Karpas-422 (cell line): ENCODE measurements at regions not wholly inside any gene's neighbourhood (a gene's known extent, or its start where the extent isn't known, plus 50 kb on each side); places are given as distances from the start of the nearest gene placed in this dataset.

Experiments
- DNase-seq: peaks from one replicate; pipeline ENCODE4 v3.0.0-alpha.2; 2015
- H2AFZ ChIP-seq: fragments of 200-600 bp; sonication (generic); 2 replicates; pipeline ENCODE4 v1.6.1; 2014; ENCODE audit warnings: antibody characterized with exemption, low read length, mixed read lengths
- H3K27ac ChIP-seq: fragments of 200-600 bp; sonication (generic); 2 replicates; pipeline ENCODE4 v1.5.1; 2014; ENCODE audit warnings: mild to moderate bottlenecking, low read length, moderate library complexity
- H3K27me3 ChIP-seq: fragments of 200-600 bp; sonication (generic); 2 replicates; pipeline ENCODE4 v1.6.1; 2014; ENCODE audit warnings: low read length, mixed read lengths
- H3K36me3 ChIP-seq: fragments of 200-600 bp; sonication (generic); 2 replicates; pipeline ENCODE4 v1.6.1; 2014; ENCODE audit warnings: low read length, mixed read lengths; ENCODE audit not compliant: insufficient read depth
- H3K4me1 ChIP-seq: fragments of 200-600 bp; sonication (generic); 2 replicates; pipeline ENCODE4 v1.6.1; 2014; ENCODE audit warnings: mild to moderate bottlenecking, low read length, mixed read lengths
- H3K4me2 ChIP-seq: fragments of 200-600 bp; sonication (generic); 2 replicates; pipeline ENCODE4 v1.6.1; 2014; ENCODE audit warnings: low read length, low read depth, mild to moderate bottlenecking; ENCODE audit not compliant: poor library complexity, severe bottlenecking
- H3K4me3 ChIP-seq: fragments of 200-600 bp; sonication (generic); 2 replicates; pipeline ENCODE4 v1.5.1; 2014; ENCODE audit warnings: mild to moderate bottlenecking, antibody characterized with exemption, low read length, mixed read lengths
- H3K79me2 ChIP-seq: fragments of 200-600 bp; sonication (generic); 2 replicates; pipeline ENCODE4 v1.6.1; 2014; ENCODE audit warnings: mild to moderate bottlenecking, low read length, mixed read lengths
- H3K9ac ChIP-seq: fragments of 200-600 bp; sonication (generic); 2 replicates; pipeline ENCODE4 v1.6.0; 2014; ENCODE audit warnings: low read length
- H3K9me2 ChIP-seq: fragments of 200-600 bp; sonication (generic), shearing (Covaris generic); replicated peaks from 2 replicates; pipeline ENCODE4 v1.6.0; 2014; ENCODE audit warnings: mild to moderate bottlenecking, low read length, moderate library complexity; ENCODE audit not compliant: insufficient read depth
- H3K9me3 ChIP-seq: fragments of 300-700, 200-600 bp; sonication (generic); 2 replicates; pipeline ENCODE4 v1.6.1; 2014; ENCODE audit warnings: low read length, mixed read lengths
- H4K20me1 ChIP-seq: fragments of 200-600 bp; sonication (generic); 2 replicates; pipeline ENCODE4 v1.6.1; 2014; ENCODE audit warnings: mild to moderate bottlenecking, antibody characterized with exemption, low read length, low read depth; ENCODE audit not compliant: insufficient read depth

- H3K36me3 ChIP-seq, result no peaks in the 10 kb centered on the region
- no peak overlapping the region for H3K4me3 ChIP-seq
- H4K20me1 ChIP-seq, result no peaks in the 10 kb centered on the region
- no peak overlapping the region for H3K4me2 ChIP-seq
- H2AFZ ChIP-seq, result no peak overlapping the region
- no peaks in the 10 kb centered on the region for H3K79me2 ChIP-seq
- DNase-seq, result no peak
- H3K27ac ChIP-seq, result no peak overlapping the region
- peaks cover 15% of the 10 kb centered on the region for H3K9me3 ChIP-seq
- H3K9ac ChIP-seq, result no peak overlapping the region
- H3K4me1 ChIP-seq, result no peaks in the 10 kb centered on the region
- H3K27me3 ChIP-seq, result no peaks in the 10 kb centered on the region
- H3K9me2 ChIP-seq, result no peaks in the 10 kb centered on the region
Observed at GRCh38 chr4:30939684-30940083, 219.5 kb downstream of the PCDH7 start.

- no peak overlapping the region for H3K27ac ChIP-seq
- no peak overlapping the region for H2AFZ ChIP-seq
- H3K4me1 ChIP-seq, result no peaks in the 10 kb centered on the region
- H3K27me3 ChIP-seq, result no peaks in the 10 kb centered on the region
- peaks cover 15% of the 10 kb centered on the region for H3K9me3 ChIP-seq
- H3K36me3 ChIP-seq, result no peaks in the 10 kb centered on the region
- no peak overlapping the region for H3K4me2 ChIP-seq
- H3K9ac ChIP-seq, result no peak overlapping the region
- H3K79me2 ChIP-seq, result no peaks in the 10 kb centered on the region
- DNase-seq, result no peak
- H3K4me3 ChIP-seq, result no peak overlapping the region
- no peaks in the 10 kb centered on the region for H4K20me1 ChIP-seq
- H3K9me2 ChIP-seq, result no peaks in the 10 kb centered on the region
Observed at GRCh38 chr4:30941641-30942040, 221.5 kb downstream of the PCDH7 start.

DNA sequence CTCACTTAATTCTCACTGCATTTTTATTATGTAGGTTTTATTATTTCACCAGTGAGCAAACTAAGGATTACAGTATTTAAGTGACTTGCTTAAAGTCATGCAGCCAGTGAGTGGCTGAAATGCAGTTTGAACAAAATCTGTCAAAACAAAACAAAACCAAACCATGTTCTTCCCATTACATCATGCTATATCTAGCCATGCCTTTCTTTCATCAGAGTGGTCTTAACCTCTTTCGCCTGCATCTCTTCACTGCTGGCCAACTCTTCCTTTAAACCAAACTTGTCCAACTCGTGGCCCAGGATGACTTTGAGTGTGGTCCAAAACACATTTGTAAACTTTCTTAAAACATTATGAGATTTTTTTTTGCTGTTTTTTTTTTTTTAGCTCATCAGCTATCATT is 223.2 kb downstream of the PCDH7 start:
- no peaks in the 10 kb centered on the region for H3K27me3 ChIP-seq
- no peak overlapping the region for H3K4me3 ChIP-seq
- H3K36me3 ChIP-seq, result no peaks in the 10 kb centered on the region
- H4K20me1 ChIP-seq, result no peaks in the 10 kb centered on the region
- no peaks in the 10 kb centered on the region for H3K9me2 ChIP-seq
- H3K4me1 ChIP-seq, result no peaks in the 10 kb centered on the region
- no peak overlapping the region for H3K9ac ChIP-seq
- H3K27ac ChIP-seq, result no peak overlapping the region
- H2AFZ ChIP-seq, result no peak overlapping the region
- DNase-seq, result no peak
- H3K4me2 ChIP-seq, result no peak overlapping the region
- peaks cover 9% of the 10 kb centered on the region for H3K9me3 ChIP-seq
- no peaks in the 10 kb centered on the region for H3K79me2 ChIP-seq

- Histone ChIP-seq H3K9me3 (peaks cover 12% of the 10 kb centered on the region), H4K20me1 (no peaks in the 10 kb centered on the region), H3K9ac (no peak overlapping the region), H3K9me2 (no peaks in the 10 kb centered on the region), H3K4me1 (no peaks in the 10 kb centered on the region), H3K36me3 (no peaks in the 10 kb centered on the region), H3K4me2 (no peak overlapping the region), H3K27ac (no peak overlapping the region), H3K27me3 (no peaks in the 10 kb centered on the region), H3K4me3 (no peak overlapping the region), H2AFZ (no peak overlapping the region), H3K79me2 (no peaks in the 10 kb centered on the region)
- DNase-seq, result no peak
Observed at GRCh38 chr4:30945586-30945985, 225.4 kb downstream of the PCDH7 start.

- no peaks in the 10 kb centered on the region for H3K4me1 ChIP-seq
- H3K4me2 ChIP-seq, result no peak overlapping the region
- H3K9me2 ChIP-seq, result no peaks in the 10 kb centered on the region
- H3K27ac ChIP-seq, result no peak overlapping the region
- peaks cover 11% of the 10 kb centered on the region for H3K9me3 ChIP-seq
- H3K36me3 ChIP-seq, result no peaks in the 10 kb centered on the region
- H3K4me3 ChIP-seq, result no peak overlapping the region
- H3K79me2 ChIP-seq, result no peaks in the 10 kb centered on the region
- no peak overlapping the region for H3K9ac ChIP-seq
- H4K20me1 ChIP-seq, result no peaks in the 10 kb centered on the region
- no peak overlapping the region for H2AFZ ChIP-seq
- no peak for DNase-seq
- H3K27me3 ChIP-seq, result no peaks in the 10 kb centered on the region
Observed at GRCh38 chr4:30946288-30946687, 226.1 kb downstream of the PCDH7 start.

- no peaks in the 10 kb centered on the region for H3K79me2 ChIP-seq
- H3K4me3 ChIP-seq, result no peak overlapping the region
- H3K9me3 ChIP-seq, result peaks cover 11% of the 10 kb centered on the region; the same call in 1 of the 2 replicates
- H3K36me3 ChIP-seq, result no peaks in the 10 kb centered on the region
- no peak for DNase-seq
- H4K20me1 ChIP-seq, result no peaks in the 10 kb centered on the region
- H3K9me2 ChIP-seq, result no peaks in the 10 kb centered on the region
- no peak overlapping the region for H2AFZ ChIP-seq
- no peak overlapping the region for H3K9ac ChIP-seq
- no peaks in the 10 kb centered on the region for H3K4me1 ChIP-seq
- H3K27ac ChIP-seq, result no peak overlapping the region
- no peaks in the 10 kb centered on the region for H3K27me3 ChIP-seq
- no peak overlapping the region for H3K4me2 ChIP-seq
Observed at GRCh38 chr4:30948653-30949052, 228.5 kb downstream of the PCDH7 start.

DNA sequence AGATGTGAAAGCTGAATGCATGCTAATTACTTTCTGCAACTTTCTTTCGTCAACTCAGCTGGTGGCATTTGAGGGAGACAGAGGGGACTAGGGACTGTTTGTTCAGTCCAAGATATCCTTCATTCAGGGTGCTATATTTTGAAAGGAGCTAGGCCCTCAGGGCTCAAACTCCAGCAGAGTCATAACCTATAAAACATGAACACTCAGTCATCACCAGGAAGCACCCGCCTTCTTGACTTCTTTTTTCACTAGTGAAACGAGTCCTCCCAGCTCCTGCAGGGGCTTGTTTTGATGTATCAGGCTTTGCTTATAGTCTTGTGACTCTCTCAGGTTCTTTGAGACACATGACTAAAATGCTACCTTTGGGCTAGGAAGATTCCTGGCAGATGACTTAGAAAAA is 230.6 kb downstream of the PCDH7 start:
- H3K4me2 ChIP-seq, result no peak overlapping the region
- no peak overlapping the region for H3K27ac ChIP-seq
- H3K27me3 ChIP-seq, result no peaks in the 10 kb centered on the region
- H3K9me2 ChIP-seq, result no peaks in the 10 kb centered on the region
- no peaks in the 10 kb centered on the region for H3K36me3 ChIP-seq
- peaks cover 11% of the 10 kb centered on the region; the same call in 1 of the 2 replicates for H3K9me3 ChIP-seq
- H2AFZ ChIP-seq, result no peak overlapping the region
- H3K4me1 ChIP-seq, result no peaks in the 10 kb centered on the region
- H3K4me3 ChIP-seq, result no peak overlapping the region
- H4K20me1 ChIP-seq, result no peaks in the 10 kb centered on the region
- DNase-seq, result no peak
- no peaks in the 10 kb centered on the region for H3K79me2 ChIP-seq
- no peak overlapping the region for H3K9ac ChIP-seq

GRCh38 chr4:30952526-30953219 is 232.5 kb downstream of the PCDH7 start:
- H3K36me3 ChIP-seq, result no peaks in the 10 kb centered on the region
- no peak for DNase-seq
- no peaks in the 10 kb centered on the region for H3K79me2 ChIP-seq
- H3K27ac ChIP-seq, result no peak overlapping the region
- H2AFZ ChIP-seq, result no peak overlapping the region
- no peak overlapping the region for H3K4me2 ChIP-seq
- no peak overlapping the region for H3K4me3 ChIP-seq
- H3K9ac ChIP-seq, result no peak overlapping the region
- no peaks in the 10 kb centered on the region for H4K20me1 ChIP-seq
- H3K27me3 ChIP-seq, result no peaks in the 10 kb centered on the region
- H3K9me2 ChIP-seq, result no peaks in the 10 kb centered on the region
- peaks cover 12% of the 10 kb centered on the region; the same call in 1 of the 2 replicates for H3K9me3 ChIP-seq
- H3K4me1 ChIP-seq, result no peaks in the 10 kb centered on the region
